ENCODE measurements at regions not wholly inside any gene's neighbourhood (a gene's known extent, or its start where the extent isn't known, plus 50 kb on each side); places are given as distances from the start of the nearest gene placed in this dataset.

DNA sequence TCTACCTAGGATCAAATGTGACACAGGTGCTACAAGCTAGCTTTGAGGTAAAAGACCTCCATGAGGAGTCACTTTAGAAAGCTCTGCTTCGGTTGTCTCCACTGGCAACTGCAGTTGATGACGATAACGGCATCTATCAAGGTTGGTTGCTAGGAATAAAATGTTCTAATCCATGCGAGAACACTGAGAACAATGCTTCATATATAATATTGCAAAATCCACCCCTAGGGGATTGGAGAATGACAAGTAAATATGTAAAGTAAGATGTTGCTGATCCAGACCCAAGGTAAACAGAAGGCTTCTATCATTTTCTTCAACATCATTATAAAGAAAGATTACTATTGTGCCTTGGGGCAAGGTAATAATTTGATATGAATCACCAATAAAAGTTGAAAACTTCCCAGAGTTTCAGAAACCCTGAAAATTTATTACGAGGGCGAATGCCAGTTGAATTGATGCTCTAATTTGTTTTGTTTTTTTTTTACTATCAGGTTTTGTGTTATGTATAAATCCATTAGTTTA, 1003.4 kb downstream of the CDH18 start:
- H3K4me3 ChIP-seq (ENCODE audit: control insufficient read depth, low read depth, low read length), result no peak overlapping the region
- DNase-seq (ENCODE audit: low read depth), result no peak
- TF ChIP-seq, protein P1, sequence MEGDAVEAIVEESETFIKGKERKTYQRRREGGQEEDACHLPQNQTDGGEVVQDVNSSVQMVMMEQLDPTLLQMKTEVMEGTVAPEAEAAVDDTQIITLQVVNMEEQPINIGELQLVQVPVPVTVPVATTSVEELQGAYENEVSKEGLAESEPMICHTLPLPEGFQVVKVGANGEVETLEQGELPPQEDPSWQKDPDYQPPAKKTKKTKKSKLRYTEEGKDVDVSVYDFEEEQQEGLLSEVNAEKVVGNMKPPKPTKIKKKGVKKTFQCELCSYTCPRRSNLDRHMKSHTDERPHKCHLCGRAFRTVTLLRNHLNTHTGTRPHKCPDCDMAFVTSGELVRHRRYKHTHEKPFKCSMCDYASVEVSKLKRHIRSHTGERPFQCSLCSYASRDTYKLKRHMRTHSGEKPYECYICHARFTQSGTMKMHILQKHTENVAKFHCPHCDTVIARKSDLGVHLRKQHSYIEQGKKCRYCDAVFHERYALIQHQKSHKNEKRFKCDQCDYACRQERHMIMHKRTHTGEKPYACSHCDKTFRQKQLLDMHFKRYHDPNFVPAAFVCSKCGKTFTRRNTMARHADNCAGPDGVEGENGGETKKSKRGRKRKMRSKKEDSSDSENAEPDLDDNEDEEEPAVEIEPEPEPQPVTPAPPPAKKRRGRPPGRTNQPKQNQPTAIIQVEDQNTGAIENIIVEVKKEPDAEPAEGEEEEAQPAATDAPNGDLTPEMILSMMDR (conservative IDR thresholded peaks at IDR 0.05; ENCODE audit: control insufficient read depth, insufficient read depth, low read depth, low read length), result no peak

DNA sequence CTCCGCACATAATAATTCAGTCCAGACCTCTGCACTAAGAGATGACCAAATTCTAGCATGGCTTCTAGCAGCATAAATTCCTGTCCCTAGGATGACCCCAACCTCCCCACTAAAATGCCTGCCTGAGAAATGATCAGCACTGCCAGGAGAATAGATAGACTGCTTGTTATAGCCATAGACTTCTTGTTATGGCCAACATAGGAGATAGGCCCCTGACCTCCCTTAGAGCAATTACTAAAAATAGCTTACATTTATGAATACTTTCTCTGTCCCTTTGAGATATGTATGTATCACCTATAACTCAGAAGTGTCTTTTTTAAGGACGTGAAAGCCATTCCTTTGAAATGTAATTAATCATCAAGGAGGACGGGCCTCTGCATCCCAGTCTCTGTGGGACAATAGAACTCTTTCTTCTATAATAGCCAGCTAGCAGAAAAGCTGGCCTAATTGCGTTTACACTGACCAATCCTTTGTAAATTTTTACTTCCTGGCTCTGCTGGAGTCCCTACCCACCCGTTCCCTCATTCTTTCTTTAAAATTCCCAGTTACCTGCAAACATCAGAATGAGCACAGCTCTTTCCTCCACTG, 1002.7 kb downstream of the CDH18 start:
- no peak for DNase-seq (ENCODE audit: low read depth)
- no peak overlapping the region for H3K4me3 ChIP-seq (ENCODE audit: control insufficient read depth, low read depth, low read length)
- TF ChIP-seq, protein P1 (conservative IDR thresholded peaks at IDR 0.05; ENCODE audit: control insufficient read depth, insufficient read depth, low read depth, low read length), result no peak

DNA sequence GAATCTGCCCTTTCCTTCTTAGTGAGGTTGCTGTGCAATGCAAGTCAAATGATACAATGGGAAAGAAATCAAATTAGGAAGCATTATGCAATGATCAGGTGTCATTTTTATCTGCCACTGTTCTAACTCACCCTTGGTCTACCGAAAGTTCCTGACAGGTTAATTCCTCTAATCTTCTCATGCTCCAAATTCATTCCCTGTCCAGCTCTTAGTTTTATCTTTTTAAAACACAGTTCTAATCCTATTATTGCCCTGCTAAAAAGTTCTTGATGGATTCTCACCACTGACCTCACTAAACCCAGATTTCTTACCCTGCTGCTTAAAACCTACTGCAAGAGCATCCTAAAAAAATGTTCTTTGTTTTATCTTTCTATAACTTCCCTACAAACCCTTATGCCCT, 1000.9 kb downstream of the CDH18 start:
- DNase-seq (ENCODE audit: low read depth), result no peak

DNA sequence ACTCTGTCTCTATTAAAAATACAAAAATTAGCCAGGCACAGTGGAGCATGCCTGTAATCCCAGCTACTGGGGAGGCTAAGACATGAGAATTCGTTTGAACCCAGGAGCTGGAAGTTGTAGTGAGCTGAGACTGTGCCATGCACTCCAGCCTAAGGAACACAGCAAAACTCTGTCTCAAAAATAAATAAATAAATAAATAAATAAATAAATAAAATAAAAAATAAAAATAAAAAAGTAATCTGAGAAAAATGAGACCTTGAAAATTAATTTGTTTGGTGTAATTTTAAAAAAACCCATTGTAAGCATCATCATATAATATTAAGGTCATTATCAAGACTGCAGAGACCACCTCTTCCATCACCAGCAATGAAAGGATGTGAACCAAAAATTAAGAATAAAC, 997.1 kb downstream of the CDH18 start:
- TF ChIP-seq, protein P1 (conservative IDR thresholded peaks at IDR 0.05; ENCODE audit: control insufficient read depth, insufficient read depth, low read depth, low read length), result no peak
- no peak overlapping the region for H3K4me3 ChIP-seq (ENCODE audit: control insufficient read depth, low read depth, low read length)
- DNase-seq (ENCODE audit: low read depth), result no peak

More for the DNA sequence above, 1000.9 kb downstream of the CDH18 start:
- no peak overlapping the region for H3K4me3 ChIP-seq (ENCODE audit: control insufficient read depth, low read depth, low read length)
- TF ChIP-seq, protein P1 (conservative IDR thresholded peaks at IDR 0.05; ENCODE audit: control insufficient read depth, insufficient read depth, low read depth, low read length), result no peak

DNA sequence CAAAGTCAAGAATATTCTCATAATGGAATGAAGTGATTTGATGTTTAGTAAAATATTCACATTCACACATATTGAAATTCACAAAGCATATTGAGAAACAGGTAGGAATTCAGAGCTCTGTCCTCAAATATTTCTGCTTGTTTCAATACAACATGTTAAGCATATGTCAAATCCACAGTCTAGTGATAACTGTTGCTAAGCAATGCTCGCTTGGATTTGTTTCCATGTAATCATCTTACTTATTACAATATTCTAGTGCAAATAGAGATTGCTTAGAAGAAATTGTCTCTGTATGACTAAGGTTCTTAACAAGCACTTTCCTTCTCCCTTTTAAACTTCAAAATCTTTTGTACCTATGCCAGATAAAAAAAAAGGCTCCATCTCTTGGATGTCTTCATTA, 995.7 kb downstream of the CDH18 start:
- TF ChIP-seq, protein P1 (conservative IDR thresholded peaks at IDR 0.05; ENCODE audit: control insufficient read depth, insufficient read depth, low read depth, low read length), result no peak
- no peak for DNase-seq (ENCODE audit: low read depth)
- no peak overlapping the region for H3K4me3 ChIP-seq (ENCODE audit: control insufficient read depth, low read depth, low read length)

DNA sequence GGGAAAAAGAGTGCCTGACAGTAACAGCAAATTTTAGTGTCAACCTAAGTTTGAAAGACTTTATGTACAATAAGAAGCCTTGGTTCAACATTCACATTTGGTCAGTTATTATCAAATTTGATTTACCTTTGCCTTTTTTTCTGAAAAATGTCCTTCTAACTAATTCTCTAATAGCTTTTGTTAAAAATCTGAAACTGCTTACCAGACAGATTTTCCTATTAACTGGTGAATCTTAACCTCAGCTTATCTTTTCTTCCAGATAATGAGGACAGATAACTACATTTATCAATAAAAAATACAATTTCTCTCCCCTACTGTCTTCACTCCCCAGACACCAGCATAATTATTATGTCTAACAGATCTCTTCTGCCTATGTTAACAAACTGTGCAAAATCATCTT, 988.5 kb downstream of the CDH18 start:
- no peak overlapping the region for H3K4me3 ChIP-seq (ENCODE audit: control insufficient read depth, low read depth, low read length)
- TF ChIP-seq, protein P1 (conservative IDR thresholded peaks at IDR 0.05; ENCODE audit: control insufficient read depth, insufficient read depth, low read depth, low read length), result no peak
- no peak for DNase-seq (ENCODE audit: low read depth)
